KMS-11 (cell line): ENCODE measurements at regions not wholly inside any gene's neighbourhood (a gene's known extent, or its start where the extent isn't known, plus 50 kb on each side); places are given as distances from the start of the nearest gene placed in this dataset.

ENCODE experiments used
- H2AFZ ChIP-seq: fragments of 200-600 bp; sonication (generic); 2 replicates; pipeline ENCODE4 v1.6.1; 2016; ENCODE audit warnings: antibody characterized with exemption, mixed run types, low read depth
- H3K27ac ChIP-seq: fragments of 200-600 bp; sonication (generic); 2 replicates; pipeline ENCODE4 v1.6.1; 2016; ENCODE audit warnings: mild to moderate bottlenecking, mixed run types
- H3K27me3 ChIP-seq: fragments of 200-600 bp; sonication (generic); 2 replicates; pipeline ENCODE4 v1.6.1; 2017; ENCODE audit warnings: mild to moderate bottlenecking, low read depth, mixed run types, moderate library complexity; ENCODE audit not compliant: insufficient read depth
- H3K36me3 ChIP-seq: fragments of 200-600 bp; sonication (generic); 2 replicates; pipeline ENCODE4 v1.6.1; 2017; ENCODE audit warnings: mild to moderate bottlenecking, mixed run types; ENCODE audit not compliant: insufficient read depth
- H3K4me1 ChIP-seq: fragments of 200-600 bp; sonication (generic); 2 replicates; pipeline ENCODE4 v1.6.1; 2016; ENCODE audit warnings: mild to moderate bottlenecking, low read depth, mixed run types; ENCODE audit not compliant: poor library complexity, severe bottlenecking
- H3K4me2 ChIP-seq: fragments of 200-600 bp; sonication (generic); 2 replicates; pipeline ENCODE4 v1.7.0; 2016; ENCODE audit warnings: mild to moderate bottlenecking, mixed run types
- H3K4me3 ChIP-seq: fragments of 200-600 bp; sonication (generic); IDR thresholded peaks from 2 replicates; pipeline ENCODE4 v1.6.1; 2017; ENCODE audit warnings: low read depth, low read length, mixed read lengths; ENCODE audit not compliant: insufficient read depth
- H3K79me2 ChIP-seq: fragments of 200-600 bp; sonication (generic); 2 replicates; pipeline ENCODE4 v1.6.1; 2016; ENCODE audit warnings: low read depth, mixed run types; ENCODE audit not compliant: insufficient read depth
- H3K9ac ChIP-seq: fragments of 200-600 bp; sonication (generic); 2 replicates; pipeline ENCODE4 v1.6.1; 2016; ENCODE audit warnings: mild to moderate bottlenecking, mixed run types
- H4K20me1 ChIP-seq: fragments of 200-600 bp; sonication (generic); 2 replicates; pipeline ENCODE4 v1.6.1; 2016; ENCODE audit warnings: mild to moderate bottlenecking, mixed run types; ENCODE audit not compliant: insufficient read depth
- CTCF ChIP-seq: fragments of 200-600 bp; sonication (generic); conservative IDR thresholded peaks from 2 replicates; pipeline ENCODE4 v1.6.1; 2017; ENCODE audit warnings: low read depth, mild to moderate bottlenecking, antibody characterized with exemption, low read length, moderate library complexity, mixed read lengths

GRCh38 chr10:43825421-43825820 lies 176.7 kb upstream of the ZNF32 start:
- Histone ChIP-seq H4K20me1 (no peaks in the 10 kb centered on the region), H3K4me2 (no peak overlapping the region), H3K79me2 (no peaks in the 10 kb centered on the region), H3K9ac (no peak overlapping the region), H3K36me3 (no peaks in the 10 kb centered on the region), H3K27me3 (no peaks in the 10 kb centered on the region), H3K27ac (no peak overlapping the region), H2AFZ (no peak overlapping the region), H3K4me1 (no peaks in the 10 kb centered on the region), H3K4me3 (no peak overlapping the region)
- no peak for TF ChIP-seq CTCF

- TF ChIP-seq CTCF: no peak
- no peaks in the 10 kb centered on the region for H3K27me3 ChIP-seq
- H3K79me2 ChIP-seq: no peaks in the 10 kb centered on the region
- no peak overlapping the region for H3K4me2 ChIP-seq
- no peak overlapping the region for H3K4me3 ChIP-seq
- H3K36me3 ChIP-seq: no peaks in the 10 kb centered on the region
- no peaks in the 10 kb centered on the region for H3K4me1 ChIP-seq
- H4K20me1 ChIP-seq: no peaks in the 10 kb centered on the region
- no peak overlapping the region for H2AFZ ChIP-seq
- H3K27ac ChIP-seq: no peak overlapping the region
- no peak overlapping the region for H3K9ac ChIP-seq
These were observed 176.3 kb upstream of the ZNF32 start for GRCh38 chr10:43824934-43825333.

GRCh38 chr10:43822631-43823580 lies 174.2 kb upstream of the ZNF32 start:
- Histone ChIP-seq H3K4me1 (no peaks in the 10 kb centered on the region), H4K20me1 (no peaks in the 10 kb centered on the region), H3K79me2 (no peaks in the 10 kb centered on the region), H3K27me3 (no peaks in the 10 kb centered on the region), H2AFZ (no peak overlapping the region), H3K36me3 (no peaks in the 10 kb centered on the region), H3K9ac (no peak overlapping the region), H3K4me3 (no peak overlapping the region), H3K27ac (no peak overlapping the region), H3K4me2 (no peak overlapping the region)
- TF ChIP-seq CTCF: no peak

DNA sequence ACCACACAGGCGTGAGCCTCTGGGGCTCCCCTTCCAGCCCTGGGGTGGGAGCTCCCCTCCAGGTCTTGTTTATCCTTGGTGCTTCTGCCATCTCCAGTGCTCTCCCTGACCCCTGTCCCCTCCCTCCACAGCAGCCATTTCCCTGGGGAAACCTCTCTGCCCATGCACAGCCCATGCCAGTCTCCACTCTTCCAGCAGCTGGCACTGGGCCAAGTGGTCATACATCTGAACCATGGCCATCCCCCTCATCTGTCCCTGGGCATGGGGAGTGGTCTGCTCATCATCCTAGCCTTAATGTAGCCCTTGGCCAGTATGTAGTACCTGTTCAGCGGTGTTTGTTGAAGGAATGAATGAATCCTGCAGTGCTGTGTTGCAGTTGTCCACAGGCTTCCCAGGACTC lies 172.4 kb upstream of the ZNF32 start:
- Histone ChIP-seq H3K27me3 (no peaks in the 10 kb centered on the region), H3K27ac (no peak overlapping the region), H3K36me3 (no peaks in the 10 kb centered on the region), H4K20me1 (no peaks in the 10 kb centered on the region), H3K9ac (no peak overlapping the region), H2AFZ (no peak overlapping the region), H3K4me2 (no peak overlapping the region), H3K4me1 (no peaks in the 10 kb centered on the region), H3K79me2 (no peaks in the 10 kb centered on the region), H3K4me3 (no peak overlapping the region)
- no peak for TF ChIP-seq CTCF
